NCI-H2107 treated with DMSO at 0.1 percent for 48 hours (cell line): ENCODE measurements at regions not wholly inside any gene's neighbourhood (a gene's known extent, or its start where the extent isn't known, plus 50 kb on each side); places are given as distances from the start of the nearest gene placed in this dataset.

Experiments
- DNase-seq: peaks from one replicate; lab custom pipeline; 2025; ENCODE audit not compliant: unreplicated experiment; lab: John Stamatoyannopoulos, UW

GRCh38 chr10:36087006-36088005, 445.2 kb upstream of the FZD8 start:
- no peak for DNase-seq

GRCh38 chr10:36075196-36075595, 433.1 kb upstream of the FZD8 start:
- no peak for DNase-seq

GRCh38 chr10:36073796-36074345, 431.8 kb upstream of the FZD8 start:
- DNase-seq = no peak

DNA sequence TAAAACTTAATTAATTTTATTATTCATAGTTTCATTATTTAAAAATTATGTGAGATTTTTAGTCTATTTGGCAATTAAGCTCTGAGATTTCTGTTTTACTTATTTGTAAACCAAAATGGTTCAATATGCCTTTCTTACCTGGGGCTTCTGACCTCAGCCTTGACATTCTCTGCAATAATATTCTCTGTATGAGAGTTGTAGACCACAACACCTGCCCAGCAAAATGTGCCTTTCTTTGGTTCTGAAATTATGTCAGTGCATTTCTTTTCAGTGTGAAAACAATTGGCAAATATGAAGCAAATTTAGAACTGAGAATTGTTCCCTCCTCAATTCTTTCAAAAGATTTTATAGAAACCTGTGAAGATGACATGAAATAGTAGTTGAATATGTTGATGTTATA, 426.4 kb upstream of the FZD8 start:
- no peak for DNase-seq

DNA sequence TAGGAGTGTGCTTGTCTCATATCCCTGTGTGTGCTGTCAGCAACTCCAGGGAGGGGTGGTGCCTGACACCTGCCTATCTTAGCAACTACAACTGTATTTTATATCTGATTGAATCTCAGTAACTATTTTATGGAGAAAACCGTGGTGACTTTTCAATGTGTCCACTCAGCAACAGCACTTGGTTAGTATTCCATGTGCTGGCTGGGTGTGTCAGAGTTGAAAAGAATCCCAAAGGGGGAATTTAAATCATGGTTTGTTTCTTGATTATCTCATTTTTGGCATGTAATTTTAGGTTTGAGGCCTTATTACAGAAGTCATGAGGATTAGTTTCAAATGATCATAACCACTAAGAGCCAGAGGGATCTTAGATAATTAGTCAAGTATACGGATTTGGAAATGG, 425.7 kb upstream of the FZD8 start:
- DNase-seq = no peak

DNA sequence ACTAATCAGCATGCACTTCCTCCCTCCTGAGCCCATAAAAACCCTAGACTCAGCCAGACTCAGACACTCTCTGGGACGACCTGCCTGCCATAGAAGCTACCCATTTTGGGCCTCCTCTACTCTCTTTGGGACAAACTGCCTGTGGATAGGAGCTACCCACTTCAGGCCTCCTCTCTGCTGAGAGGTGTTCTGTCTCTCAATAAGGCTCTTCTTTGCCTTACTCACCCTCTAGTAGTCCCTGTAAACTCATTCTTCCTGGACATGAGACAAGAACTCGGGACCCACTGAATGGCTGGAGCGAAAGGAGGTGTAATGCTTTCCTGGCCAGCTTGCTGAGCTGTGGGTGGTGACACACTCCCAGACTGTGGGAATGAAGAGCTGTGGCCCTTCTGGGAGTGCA, 424.8 kb upstream of the FZD8 start:
- no peak for DNase-seq

- DNase-seq = no peak
Measured at GRCh38 chr10:36066102-36066501, 424.0 kb upstream of the FZD8 start.

DNA sequence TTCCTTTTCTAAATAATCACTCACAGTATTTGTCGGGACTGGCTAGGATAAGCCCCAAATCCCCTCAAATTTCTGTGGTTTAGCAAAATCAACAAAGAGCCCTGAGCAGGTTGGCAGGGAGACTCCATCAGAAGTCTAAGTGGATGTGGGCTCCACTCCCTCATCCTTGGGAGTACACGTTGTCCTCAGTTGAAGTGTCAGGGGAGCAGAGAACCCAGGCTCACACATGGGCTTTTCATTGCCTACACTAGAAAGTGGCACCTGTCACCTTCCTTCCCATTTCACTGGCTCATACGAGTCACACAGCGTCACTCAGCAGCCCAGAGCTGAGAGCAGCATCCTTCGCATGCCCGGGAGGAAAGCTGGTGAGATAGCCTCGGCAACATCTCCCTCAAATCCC, 421.3 kb upstream of the FZD8 start:
- no peak for DNase-seq

DNA sequence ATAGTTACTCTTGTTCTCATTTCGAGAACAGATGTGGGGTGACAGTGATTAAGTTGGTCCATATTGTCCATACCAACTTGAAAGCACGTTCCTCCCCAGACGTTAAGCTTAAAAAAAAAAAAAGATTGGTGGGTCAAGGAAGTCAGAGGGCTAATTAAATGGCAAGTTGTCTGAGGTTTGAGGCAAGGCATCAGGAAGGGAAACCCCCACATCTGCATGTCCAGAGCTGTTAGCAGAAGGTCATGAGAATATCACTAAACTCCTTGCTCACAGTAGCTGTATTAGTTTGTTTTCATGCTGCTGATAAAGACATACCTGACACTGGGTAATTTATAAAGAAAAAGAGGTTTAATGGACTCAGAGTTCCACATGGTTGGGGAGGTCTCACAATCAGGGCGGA, 415.6 kb upstream of the FZD8 start:
- DNase-seq = no peak

DNA sequence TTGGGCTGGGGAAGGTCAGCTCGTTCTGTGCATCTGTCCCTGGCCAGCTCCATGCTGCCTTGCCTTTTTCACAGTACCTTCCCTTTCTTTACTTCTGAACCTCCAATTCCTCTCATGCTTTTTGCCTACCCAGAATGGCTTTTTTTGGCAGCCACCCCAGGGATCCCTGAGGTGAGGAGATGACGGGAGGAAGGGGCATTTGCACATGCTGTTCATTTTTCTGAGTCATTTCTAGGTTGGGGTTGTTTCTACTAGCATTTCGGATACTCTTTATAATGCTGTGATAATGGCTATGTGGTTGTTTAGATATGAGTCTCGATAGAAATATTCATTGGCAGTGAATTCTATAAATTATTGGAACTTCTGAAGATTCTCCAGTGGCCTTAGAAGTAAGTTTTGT, 415.1 kb upstream of the FZD8 start:
- DNase-seq = no peak

DNA sequence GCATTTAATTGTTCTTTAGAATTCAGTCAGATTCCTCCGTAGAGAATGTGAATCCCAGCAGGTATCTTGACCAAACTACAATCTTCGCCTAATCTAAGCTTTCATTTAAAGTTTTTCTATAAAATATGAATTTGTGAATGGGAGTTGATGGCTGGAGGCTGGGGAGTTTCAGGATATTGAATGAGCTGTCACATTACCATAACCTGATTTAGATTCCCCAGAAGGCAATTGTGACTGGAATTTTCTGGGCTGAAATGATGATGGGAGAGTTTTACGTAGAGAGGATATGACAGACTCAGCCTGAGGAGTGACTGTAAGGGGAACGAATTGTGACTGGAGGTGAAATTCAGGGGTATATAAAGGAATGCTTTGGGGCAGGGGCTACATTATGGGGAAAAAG, 411.7 kb upstream of the FZD8 start:
- no peak for DNase-seq

DNA sequence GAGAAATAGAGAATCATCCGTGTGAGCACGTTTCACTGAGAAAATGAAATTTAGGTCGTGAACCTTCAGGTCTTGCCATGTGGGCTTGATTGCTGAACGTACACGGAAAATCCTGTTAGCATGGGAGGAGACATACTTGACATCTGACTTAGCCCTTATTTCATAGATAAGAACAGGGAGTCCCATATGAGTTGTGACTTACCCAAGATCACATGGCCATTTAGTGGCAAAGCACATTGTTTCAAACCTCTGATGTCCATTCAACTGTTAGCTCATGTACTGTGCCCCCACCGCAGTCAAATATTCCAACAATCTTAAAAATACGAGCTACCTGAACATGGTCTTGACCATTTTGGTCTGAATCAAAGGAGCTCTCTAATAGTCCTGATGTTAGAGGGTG, 411.2 kb upstream of the FZD8 start:
- DNase-seq = no peak

DNA sequence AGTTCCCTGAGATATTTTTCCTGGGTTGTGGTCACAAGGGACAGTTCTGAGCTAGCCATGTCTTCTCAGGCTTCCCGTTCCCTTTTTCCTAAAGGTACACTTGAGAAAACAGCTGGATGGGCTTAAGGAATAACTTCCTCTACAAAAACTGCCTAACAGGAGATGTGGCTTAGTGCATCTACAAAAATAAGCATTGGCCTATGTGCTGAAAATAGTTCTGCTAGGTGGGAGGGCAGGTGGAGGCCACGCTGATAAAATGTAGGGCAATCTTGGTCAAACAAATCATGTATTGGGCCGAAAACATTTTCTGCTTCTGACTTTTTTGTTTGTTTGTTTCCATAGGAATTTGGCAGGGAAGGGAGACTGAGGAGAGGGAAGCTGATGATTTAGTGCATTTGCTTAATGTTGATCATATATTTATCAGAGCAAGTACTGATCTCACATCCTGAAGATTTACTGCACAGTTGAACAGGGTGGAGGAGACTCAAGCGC, 409.4 kb upstream of the FZD8 start:
- DNase-seq = no peak

DNA sequence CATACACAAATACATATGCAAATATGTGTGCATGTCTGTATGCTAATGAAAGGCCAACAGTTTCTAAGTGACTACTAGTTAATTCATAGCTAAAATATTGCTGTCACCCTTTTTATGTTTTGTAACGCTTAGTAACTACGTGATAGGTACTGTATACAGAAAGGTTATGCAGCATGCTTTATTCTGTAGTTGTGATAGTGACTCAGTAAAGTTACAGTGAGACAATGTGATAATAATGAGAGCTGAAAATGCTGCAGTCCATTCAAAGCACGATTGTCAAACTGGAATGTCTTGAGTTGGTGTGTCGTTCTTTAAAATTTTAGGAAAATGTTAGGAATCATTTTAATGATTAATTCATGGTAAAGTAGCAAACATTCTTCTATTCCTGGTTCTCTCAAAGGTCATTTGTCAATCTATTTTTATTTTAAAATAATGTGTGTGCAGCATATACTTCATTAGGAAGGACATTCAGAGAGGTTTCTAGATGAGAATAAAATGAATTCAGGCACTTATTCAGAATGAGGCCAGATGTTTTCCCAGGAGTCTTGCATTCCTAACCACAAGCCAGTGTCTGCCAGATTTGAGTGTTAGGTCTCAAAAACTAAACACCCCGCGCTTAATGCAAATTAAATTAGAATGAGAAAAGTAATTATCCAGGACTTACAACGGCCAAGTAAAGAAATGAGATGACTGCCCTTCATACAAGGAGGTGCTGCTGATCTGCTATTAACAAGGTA, 408.8 kb upstream of the FZD8 start:
- DNase-seq = no peak

DNA sequence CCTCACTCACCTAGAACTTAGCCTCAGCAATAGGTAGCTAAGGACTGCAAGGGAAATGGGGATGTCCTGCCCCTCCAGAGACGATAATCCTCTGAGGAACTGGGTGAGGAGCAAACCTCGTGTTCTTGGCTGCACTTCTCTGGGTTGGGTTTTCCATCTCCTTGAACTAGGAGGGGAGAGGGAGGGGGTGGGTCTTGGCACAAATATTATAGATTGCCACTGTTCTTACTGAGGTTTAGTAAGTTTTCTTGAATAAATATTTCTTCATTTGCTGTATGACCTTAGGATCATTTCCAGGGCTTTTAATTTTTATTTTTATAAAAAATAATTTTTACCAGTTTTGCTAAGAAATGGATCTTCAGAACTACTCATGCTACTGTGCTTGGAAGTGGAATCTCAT, 406.7 kb upstream of the FZD8 start:
- no peak for DNase-seq

DNA sequence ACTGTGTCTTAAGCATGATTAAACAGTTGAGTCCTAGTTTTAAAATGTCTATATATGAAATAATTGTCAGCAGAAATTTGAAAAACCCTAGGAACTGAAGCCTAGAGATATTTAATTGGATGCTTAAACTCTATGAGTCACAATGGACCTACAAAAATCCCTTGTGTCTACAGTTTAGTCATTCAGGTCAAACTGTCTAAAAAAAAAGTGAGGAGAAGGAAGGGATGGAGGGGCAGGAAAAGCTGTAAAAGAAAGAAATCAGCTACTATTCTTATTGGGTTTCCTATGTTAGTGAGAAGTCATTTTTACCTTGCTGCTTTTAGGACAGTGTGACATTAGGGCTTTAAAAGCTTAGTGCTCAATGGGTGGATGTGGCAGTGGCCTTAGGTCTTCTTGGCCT, 406.1 kb upstream of the FZD8 start:
- DNase-seq = no peak

DNA sequence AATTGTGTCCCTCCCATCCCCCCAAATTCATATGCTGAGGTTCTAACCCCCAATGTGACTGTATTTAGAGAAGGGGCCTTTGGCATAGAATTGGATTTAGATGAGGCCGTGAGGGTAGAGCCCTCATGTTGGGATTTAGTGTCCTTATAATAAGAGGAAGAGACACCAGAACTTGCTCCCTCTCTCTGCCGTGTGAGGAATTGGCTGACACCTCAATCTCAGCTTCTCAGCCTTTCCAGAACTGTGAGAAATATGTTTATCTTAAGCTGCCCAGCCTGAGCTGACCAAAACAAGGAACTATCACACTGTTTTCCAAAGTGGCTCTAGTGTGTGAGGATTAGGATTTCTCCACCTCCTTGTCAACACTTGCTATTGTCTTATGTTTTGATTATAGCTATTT, 400.0 kb upstream of the FZD8 start:
- DNase-seq = no peak

DNA sequence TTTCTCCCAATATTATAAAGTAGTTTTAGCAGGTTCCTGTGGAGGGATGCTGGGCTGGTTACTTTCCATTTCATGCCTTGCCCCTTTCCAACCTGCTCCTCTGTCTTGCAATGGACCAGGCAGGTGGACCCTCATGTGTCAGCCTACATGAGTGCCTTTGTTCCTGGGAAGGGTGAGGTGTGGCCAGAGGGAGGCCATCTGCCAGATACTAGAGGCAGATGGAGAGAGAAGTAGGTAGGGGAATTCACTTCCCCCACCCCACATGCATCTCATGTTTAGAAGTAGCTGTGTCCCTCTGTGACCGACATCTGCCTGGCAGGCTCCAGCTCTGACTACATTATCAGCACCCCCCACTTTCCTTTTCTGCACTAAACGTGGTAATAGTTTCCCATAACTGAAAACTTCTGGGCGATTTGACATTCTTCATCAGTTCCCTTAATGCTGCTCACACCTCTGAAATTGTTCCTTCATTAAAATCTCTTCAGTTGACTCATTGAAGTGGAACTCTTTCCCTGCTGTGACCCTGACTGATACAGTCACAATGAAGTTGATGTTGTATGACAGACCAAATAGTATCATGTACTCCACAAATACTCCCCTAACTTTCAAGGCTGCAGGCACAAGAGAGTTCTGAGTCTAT, 396.3 kb upstream of the FZD8 start:
- no peak for DNase-seq

- no peak for DNase-seq
Measured at GRCh38 chr10:36036137-36036536, 394.0 kb upstream of the FZD8 start.

GRCh38 chr10:36033808-36034207, 391.7 kb upstream of the FZD8 start:
- no peak for DNase-seq

- no peak for DNase-seq
Measured at GRCh38 chr10:36030516-36030915, 388.4 kb upstream of the FZD8 start.
